Glutamatergic neuron (in vitro differentiated cells): ENCODE measurements at regions not wholly inside any gene's neighbourhood (a gene's known extent, or its start where the extent isn't known, plus 50 kb on each side); places are given as distances from the start of the nearest gene placed in this dataset.

Experiments used
- DNase-seq: peaks from one replicate; pipeline ENCODE4 v3.0.0; 2022
- H3K27ac Mint-ChIP-seq: one replicate; pipeline ENCODE4 v1.8.0; 2020; ENCODE audit warnings: mild to moderate bottlenecking, mixed read lengths, inconsistent platforms; ENCODE audit not compliant: unreplicated experiment
- H3K27me3 Mint-ChIP-seq: one replicate; pipeline ENCODE4 v1.8.0; 2020; ENCODE audit warnings: mild to moderate bottlenecking, moderate library complexity, mixed read lengths, inconsistent platforms; ENCODE audit not compliant: unreplicated experiment
- H3K36me3 Mint-ChIP-seq: one replicate; pipeline ENCODE4 v1.8.0; 2020; ENCODE audit warnings: mild to moderate bottlenecking, mixed read lengths, inconsistent platforms; ENCODE audit not compliant: unreplicated experiment
- H3K4me1 Mint-ChIP-seq: one replicate; pipeline ENCODE4 v1.8.0; 2020; ENCODE audit warnings: mild to moderate bottlenecking, low read depth, mixed read lengths, inconsistent platforms; ENCODE audit not compliant: unreplicated experiment
- H3K4me3 Mint-ChIP-seq: one replicate; pipeline ENCODE4 v1.8.0; 2020; ENCODE audit warnings: mild to moderate bottlenecking, mixed read lengths, inconsistent platforms; ENCODE audit not compliant: unreplicated experiment
- H3K9me3 Mint-ChIP-seq: one replicate; pipeline ENCODE4 v1.8.0; 2020; ENCODE audit warnings: mild to moderate bottlenecking, moderate library complexity, mixed read lengths, inconsistent platforms; ENCODE audit not compliant: unreplicated experiment
- TF ChIP-seq, protein P1 (sequence below): fragments of 200-600 bp; sonication (generic); IDR thresholded peaks from one replicate; pipeline ENCODE4 v1.5.0; 2021; ENCODE audit not compliant: partially characterized antibody, unreplicated experiment

DNA sequence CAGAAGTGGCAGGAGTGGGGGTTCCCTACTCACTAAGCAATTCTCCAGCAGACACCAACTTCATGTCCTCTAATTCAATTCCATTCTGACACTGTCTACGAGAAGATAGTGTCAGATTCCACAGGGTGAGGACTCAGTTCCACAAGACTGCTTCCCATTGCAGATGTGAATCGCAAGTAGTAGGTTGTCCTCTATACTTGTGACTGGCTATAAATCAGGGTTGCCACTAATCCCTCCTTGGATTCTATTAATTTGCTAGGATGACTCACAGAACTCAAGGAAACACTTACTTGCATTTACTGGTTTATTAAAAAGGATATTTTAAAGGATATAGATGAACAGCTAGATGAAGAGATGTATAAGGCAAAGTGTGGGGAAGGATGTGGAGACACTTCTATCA lies 184.1 kb upstream of the ACVR2A start:
- peaks cover 3% of the 10 kb centered on the region for H3K27me3 Mint-ChIP-seq
- peaks cover 9% of the 10 kb centered on the region for H3K4me1 Mint-ChIP-seq
- DNase-seq, result no peak
- TF ChIP-seq, protein P1, sequence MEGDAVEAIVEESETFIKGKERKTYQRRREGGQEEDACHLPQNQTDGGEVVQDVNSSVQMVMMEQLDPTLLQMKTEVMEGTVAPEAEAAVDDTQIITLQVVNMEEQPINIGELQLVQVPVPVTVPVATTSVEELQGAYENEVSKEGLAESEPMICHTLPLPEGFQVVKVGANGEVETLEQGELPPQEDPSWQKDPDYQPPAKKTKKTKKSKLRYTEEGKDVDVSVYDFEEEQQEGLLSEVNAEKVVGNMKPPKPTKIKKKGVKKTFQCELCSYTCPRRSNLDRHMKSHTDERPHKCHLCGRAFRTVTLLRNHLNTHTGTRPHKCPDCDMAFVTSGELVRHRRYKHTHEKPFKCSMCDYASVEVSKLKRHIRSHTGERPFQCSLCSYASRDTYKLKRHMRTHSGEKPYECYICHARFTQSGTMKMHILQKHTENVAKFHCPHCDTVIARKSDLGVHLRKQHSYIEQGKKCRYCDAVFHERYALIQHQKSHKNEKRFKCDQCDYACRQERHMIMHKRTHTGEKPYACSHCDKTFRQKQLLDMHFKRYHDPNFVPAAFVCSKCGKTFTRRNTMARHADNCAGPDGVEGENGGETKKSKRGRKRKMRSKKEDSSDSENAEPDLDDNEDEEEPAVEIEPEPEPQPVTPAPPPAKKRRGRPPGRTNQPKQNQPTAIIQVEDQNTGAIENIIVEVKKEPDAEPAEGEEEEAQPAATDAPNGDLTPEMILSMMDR, result no peak
- no peak overlapping the region for H3K4me3 Mint-ChIP-seq
- peaks cover 4% of the 10 kb centered on the region for H3K9me3 Mint-ChIP-seq
- no peak overlapping the region for H3K27ac Mint-ChIP-seq
- H3K36me3 Mint-ChIP-seq, result peaks cover 5% of the 10 kb centered on the region

DNA sequence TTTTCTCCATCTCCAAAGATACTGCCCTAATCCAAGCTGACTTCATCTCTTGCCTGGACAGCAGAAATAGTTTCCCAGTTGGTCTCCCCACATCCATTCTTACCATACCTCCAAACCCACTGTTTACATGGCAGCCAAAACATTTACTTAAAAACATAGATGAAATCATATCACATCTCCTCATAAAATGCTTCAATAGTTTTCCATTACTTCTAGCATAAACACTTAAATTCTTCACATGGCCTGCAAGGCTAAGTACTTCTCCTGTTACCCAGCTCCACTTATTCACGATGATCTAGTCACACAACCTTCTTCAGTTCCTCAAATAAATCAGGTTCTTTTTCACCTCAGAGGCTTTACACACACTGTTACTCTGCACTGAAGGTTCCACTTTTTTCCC lies 185.8 kb upstream of the ACVR2A start:
- H3K4me1 Mint-ChIP-seq, result peaks cover 16% of the 10 kb centered on the region
- H3K36me3 Mint-ChIP-seq, result peaks cover 5% of the 10 kb centered on the region
- DNase-seq, result no peak
- peaks cover 2% of the 10 kb centered on the region for H3K27me3 Mint-ChIP-seq
- H3K27ac Mint-ChIP-seq, result no peak overlapping the region
- H3K4me3 Mint-ChIP-seq, result no peak overlapping the region
- TF ChIP-seq, protein P1, result no peak
- H3K9me3 Mint-ChIP-seq, result peaks cover 4% of the 10 kb centered on the region

- TF ChIP-seq, protein P1, result no peak
- Mint-ChIP-seq H3K27me3 (peaks cover 2% of the 10 kb centered on the region), H3K9me3 (peaks cover 4% of the 10 kb centered on the region), H3K4me1 (peaks cover 29% of the 10 kb centered on the region), H3K36me3 (peaks cover 4% of the 10 kb centered on the region), H3K27ac (no peak overlapping the region), H3K4me3 (no peak overlapping the region)
- no peak for DNase-seq
These were observed 187.5 kb upstream of the ACVR2A start for GRCh38 chr2:147657086-147658000.

DNA sequence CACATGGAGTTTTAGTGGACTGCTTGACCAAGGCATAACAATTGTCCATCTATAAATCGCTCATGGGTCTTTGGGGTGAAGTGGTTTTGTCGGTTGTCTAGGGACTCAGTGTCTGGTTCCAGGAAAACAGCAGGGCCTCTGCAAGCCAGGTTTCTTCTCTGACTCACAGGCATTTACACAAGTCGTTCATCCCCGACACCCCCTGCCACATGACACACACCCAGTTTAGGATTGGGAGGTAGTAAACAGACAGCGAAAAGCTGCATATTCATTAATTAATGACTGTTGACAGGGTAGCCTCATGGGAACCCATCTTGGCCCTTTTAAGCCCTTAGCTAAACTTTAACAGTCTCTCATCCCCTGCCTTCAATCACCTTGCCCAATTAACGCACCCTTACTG lies 194.8 kb upstream of the ACVR2A start:
- peaks cover 34% of the 10 kb centered on the region for H3K4me1 Mint-ChIP-seq
- H3K27ac Mint-ChIP-seq, result no peak overlapping the region

More for the DNA sequence above, 194.8 kb upstream of the ACVR2A start:
- no peaks in the 10 kb centered on the region for H3K9me3 Mint-ChIP-seq
- TF ChIP-seq, protein P1, result no peak
- H3K4me3 Mint-ChIP-seq, result no peak overlapping the region
- no peaks in the 10 kb centered on the region for H3K36me3 Mint-ChIP-seq
- DNase-seq, result no peak
- H3K27me3 Mint-ChIP-seq, result no peaks in the 10 kb centered on the region
